ENCODE measurements at regions not wholly inside any gene's neighbourhood (a gene's known extent, or its start where the extent isn't known, plus 50 kb on each side); places are given as distances from the start of the nearest gene placed in this dataset.

DNA sequence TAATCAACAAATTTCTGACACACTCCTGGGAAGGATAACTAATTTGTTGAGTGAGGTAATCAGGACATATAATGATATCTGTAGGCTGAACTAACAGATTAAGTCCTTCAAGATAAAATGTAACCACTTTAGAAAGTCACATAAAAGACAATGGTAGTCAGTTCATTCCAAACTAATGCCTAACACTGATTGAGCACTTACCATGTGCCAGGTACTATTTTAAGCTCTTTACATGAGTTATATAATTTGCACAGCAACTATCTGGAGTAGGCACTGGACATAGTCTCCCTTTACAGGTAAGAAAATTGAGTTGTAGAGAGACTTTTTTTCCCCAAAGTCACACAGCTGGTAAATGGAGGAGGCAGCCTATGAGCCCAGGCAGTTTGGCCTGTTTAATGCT lies 211.2 kb upstream of the CFAP20DC start:
- no peak for TF ChIP-seq EZH2 (IDR thresholded peaks at IDR 0.05; ENCODE audit: low read depth, unreplicated experiment)
- TF ChIP-seq, protein P1, sequence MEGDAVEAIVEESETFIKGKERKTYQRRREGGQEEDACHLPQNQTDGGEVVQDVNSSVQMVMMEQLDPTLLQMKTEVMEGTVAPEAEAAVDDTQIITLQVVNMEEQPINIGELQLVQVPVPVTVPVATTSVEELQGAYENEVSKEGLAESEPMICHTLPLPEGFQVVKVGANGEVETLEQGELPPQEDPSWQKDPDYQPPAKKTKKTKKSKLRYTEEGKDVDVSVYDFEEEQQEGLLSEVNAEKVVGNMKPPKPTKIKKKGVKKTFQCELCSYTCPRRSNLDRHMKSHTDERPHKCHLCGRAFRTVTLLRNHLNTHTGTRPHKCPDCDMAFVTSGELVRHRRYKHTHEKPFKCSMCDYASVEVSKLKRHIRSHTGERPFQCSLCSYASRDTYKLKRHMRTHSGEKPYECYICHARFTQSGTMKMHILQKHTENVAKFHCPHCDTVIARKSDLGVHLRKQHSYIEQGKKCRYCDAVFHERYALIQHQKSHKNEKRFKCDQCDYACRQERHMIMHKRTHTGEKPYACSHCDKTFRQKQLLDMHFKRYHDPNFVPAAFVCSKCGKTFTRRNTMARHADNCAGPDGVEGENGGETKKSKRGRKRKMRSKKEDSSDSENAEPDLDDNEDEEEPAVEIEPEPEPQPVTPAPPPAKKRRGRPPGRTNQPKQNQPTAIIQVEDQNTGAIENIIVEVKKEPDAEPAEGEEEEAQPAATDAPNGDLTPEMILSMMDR (conservative IDR thresholded peaks at IDR 0.05; ENCODE audit: low read depth in 2 of 2): no peak
- no peak for TF ChIP-seq JUNB (IDR thresholded peaks at IDR 0.05; ENCODE audit: unreplicated experiment)
- no peak for TF ChIP-seq POLR2AphosphoS5 (IDR thresholded peaks at IDR 0.05; ENCODE audit: low read depth)
- TF ChIP-seq CREB1 (CRISPR knock-in tag; IDR thresholded peaks at IDR 0.05; ENCODE audit: low read depth): no peak
- TF ChIP-seq EZH2phosphoT487 (IDR thresholded peaks at IDR 0.05; ENCODE audit: unreplicated experiment): no peak
- TF ChIP-seq, protein P2, sequence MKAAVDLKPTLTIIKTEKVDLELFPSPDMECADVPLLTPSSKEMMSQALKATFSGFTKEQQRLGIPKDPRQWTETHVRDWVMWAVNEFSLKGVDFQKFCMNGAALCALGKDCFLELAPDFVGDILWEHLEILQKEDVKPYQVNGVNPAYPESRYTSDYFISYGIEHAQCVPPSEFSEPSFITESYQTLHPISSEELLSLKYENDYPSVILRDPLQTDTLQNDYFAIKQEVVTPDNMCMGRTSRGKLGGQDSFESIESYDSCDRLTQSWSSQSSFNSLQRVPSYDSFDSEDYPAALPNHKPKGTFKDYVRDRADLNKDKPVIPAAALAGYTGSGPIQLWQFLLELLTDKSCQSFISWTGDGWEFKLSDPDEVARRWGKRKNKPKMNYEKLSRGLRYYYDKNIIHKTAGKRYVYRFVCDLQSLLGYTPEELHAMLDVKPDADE (IDR thresholded peaks at IDR 0.05): no peak
- TF ChIP-seq, protein P3, sequence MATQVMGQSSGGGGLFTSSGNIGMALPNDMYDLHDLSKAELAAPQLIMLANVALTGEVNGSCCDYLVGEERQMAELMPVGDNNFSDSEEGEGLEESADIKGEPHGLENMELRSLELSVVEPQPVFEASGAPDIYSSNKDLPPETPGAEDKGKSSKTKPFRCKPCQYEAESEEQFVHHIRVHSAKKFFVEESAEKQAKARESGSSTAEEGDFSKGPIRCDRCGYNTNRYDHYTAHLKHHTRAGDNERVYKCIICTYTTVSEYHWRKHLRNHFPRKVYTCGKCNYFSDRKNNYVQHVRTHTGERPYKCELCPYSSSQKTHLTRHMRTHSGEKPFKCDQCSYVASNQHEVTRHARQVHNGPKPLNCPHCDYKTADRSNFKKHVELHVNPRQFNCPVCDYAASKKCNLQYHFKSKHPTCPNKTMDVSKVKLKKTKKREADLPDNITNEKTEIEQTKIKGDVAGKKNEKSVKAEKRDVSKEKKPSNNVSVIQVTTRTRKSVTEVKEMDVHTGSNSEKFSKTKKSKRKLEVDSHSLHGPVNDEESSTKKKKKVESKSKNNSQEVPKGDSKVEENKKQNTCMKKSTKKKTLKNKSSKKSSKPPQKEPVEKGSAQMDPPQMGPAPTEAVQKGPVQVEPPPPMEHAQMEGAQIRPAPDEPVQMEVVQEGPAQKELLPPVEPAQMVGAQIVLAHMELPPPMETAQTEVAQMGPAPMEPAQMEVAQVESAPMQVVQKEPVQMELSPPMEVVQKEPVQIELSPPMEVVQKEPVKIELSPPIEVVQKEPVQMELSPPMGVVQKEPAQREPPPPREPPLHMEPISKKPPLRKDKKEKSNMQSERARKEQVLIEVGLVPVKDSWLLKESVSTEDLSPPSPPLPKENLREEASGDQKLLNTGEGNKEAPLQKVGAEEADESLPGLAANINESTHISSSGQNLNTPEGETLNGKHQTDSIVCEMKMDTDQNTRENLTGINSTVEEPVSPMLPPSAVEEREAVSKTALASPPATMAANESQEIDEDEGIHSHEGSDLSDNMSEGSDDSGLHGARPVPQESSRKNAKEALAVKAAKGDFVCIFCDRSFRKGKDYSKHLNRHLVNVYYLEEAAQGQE (IDR thresholded peaks at IDR 0.05; ENCODE audit: unreplicated experiment): no peak
- no peak for TF ChIP-seq ZNF114 (CRISPR knock-in tag; IDR thresholded peaks at IDR 0.05)
